ENCODE measurements at regions not wholly inside any gene's neighbourhood (a gene's known extent, or its start where the extent isn't known, plus 50 kb on each side); places are given as distances from the start of the nearest gene placed in this dataset.
A peak's percentile ranks its signal among the peaks of the same experiment; 100 is the strongest.
"Not testable (repeated sequence)": the region's sequence is repeated elsewhere in the genome, so short reads cannot be mapped to it uniquely, and the experiment has no call there.

GRCh38 chr1:70779571-70779970 lies 268.0 kb downstream of the PTGER3 start:
- no peak for DNase-seq (ENCODE audit: low read depth in 6 of 9, low spot score in 9 of 9)
- H3K4me1 ChIP-seq (ENCODE audit: control insufficient read depth in 2 of 2, insufficient read depth in 2 of 2, low read length in 2 of 2), result no peaks in the 10 kb centered on the region
- H3K4me3 ChIP-seq (ENCODE audit: low read length in 2 of 2), result no peak overlapping the region
- no peaks in the 10 kb centered on the region for H3K36me3 ChIP-seq (ENCODE audit: control insufficient read depth in 2 of 2, insufficient read depth in 2 of 2, low read length in 1 of 2)
- H3K9me3 ChIP-seq (ENCODE audit: control insufficient read depth in 2 of 2, insufficient read depth in 1 of 2, low read length in 1 of 2), result no peaks in the 10 kb centered on the region
- no peak overlapping the region for H3K27ac ChIP-seq (ENCODE audit: low read depth in 1 of 2, low read length in 1 of 2)
- 85% methylated on average over 3 of the region's 3 CpGs for WGBS
- no peaks in the 10 kb centered on the region for H3K27me3 ChIP-seq (ENCODE audit: control insufficient read depth in 2 of 2, insufficient read depth in 1 of 2, low read length in 1 of 2)

- WGBS, result 90% methylated on average over 1 of the region's 1 CpG
- Histone ChIP-seq H3K27me3 (ENCODE audit: control insufficient read depth in 2 of 2, insufficient read depth in 1 of 2, low read length in 1 of 2) (no peaks in the 10 kb centered on the region), H3K27ac (ENCODE audit: low read depth in 1 of 2, low read length in 1 of 2) (no peak overlapping the region), H3K4me3 (ENCODE audit: low read length in 2 of 2) (no peak overlapping the region), H3K36me3 (ENCODE audit: control insufficient read depth in 2 of 2, insufficient read depth in 2 of 2, low read length in 1 of 2) (no peaks in the 10 kb centered on the region), H3K9me3 (ENCODE audit: control insufficient read depth in 2 of 2, insufficient read depth in 1 of 2, low read length in 1 of 2) (no peaks in the 10 kb centered on the region), H3K4me1 (ENCODE audit: control insufficient read depth in 2 of 2, insufficient read depth in 2 of 2, low read length in 2 of 2) (no peaks in the 10 kb centered on the region)
- DNase-seq (ENCODE audit: low read depth in 6 of 9, low spot score in 9 of 9), result no peak
These were observed 262.3 kb downstream of the PTGER3 start for GRCh38 chr1:70785287-70785686.

GRCh38 chr1:70790232-70790923 lies 257.2 kb downstream of the PTGER3 start:
- H3K4me1 ChIP-seq (ENCODE audit: control insufficient read depth in 2 of 2, insufficient read depth in 2 of 2, low read length in 2 of 2), result no peaks in the 10 kb centered on the region
- 83% methylated on average over 5 of the region's 5 CpGs for WGBS
- peak in 6 of 9 donors; percentile 6 to 63 (median 22) for DNase-seq (ENCODE audit: low read depth in 6 of 9, low spot score in 9 of 9)

DNA sequence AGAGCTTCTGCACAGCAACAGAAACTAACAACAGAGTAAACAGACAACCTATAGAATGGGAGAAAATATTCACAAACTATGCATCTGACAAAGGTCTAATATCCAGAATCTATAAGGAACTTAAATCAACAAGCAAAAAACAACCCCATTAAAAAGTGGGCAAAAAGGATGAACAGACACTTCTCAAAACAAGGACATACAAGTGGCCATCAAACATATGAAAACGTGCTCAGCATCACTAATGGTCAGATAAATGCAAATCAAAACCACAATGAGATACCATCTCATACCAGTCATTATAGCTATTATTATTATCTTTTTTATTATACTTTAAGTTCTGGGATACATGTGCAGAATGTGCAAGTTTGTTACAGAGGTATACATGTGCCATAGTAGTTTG lies 252.6 kb downstream of the PTGER3 start:
- DNase-seq (ENCODE audit: low read depth in 6 of 9, low spot score in 9 of 9); H3K27ac ChIP-seq (ENCODE audit: low read depth in 1 of 2, low read length in 1 of 2); H3K36me3 ChIP-seq (ENCODE audit: control insufficient read depth in 2 of 2, insufficient read depth in 2 of 2, low read length in 1 of 2); H3K27me3 ChIP-seq (ENCODE audit: control insufficient read depth in 2 of 2, insufficient read depth in 1 of 2, low read length in 1 of 2); H3K4me3 ChIP-seq (ENCODE audit: low read length in 2 of 2); H3K4me1 ChIP-seq (ENCODE audit: control insufficient read depth in 2 of 2, insufficient read depth in 2 of 2, low read length in 2 of 2); H3K9me3 ChIP-seq (ENCODE audit: control insufficient read depth in 2 of 2, insufficient read depth in 1 of 2, low read length in 1 of 2): not testable (repeated sequence)
- WGBS, result 91% methylated on average over 1 of the region's 1 CpG

More at GRCh38 chr1:70790232-70790923, 257.2 kb downstream of the PTGER3 start:
- Histone ChIP-seq H3K9me3 (ENCODE audit: control insufficient read depth in 2 of 2, insufficient read depth in 1 of 2, low read length in 1 of 2) (no peaks in the 10 kb centered on the region), H3K27ac (ENCODE audit: low read depth in 1 of 2, low read length in 1 of 2) (no peak overlapping the region), H3K36me3 (ENCODE audit: control insufficient read depth in 2 of 2, insufficient read depth in 2 of 2, low read length in 1 of 2) (no peaks in the 10 kb centered on the region), H3K4me3 (ENCODE audit: low read length in 2 of 2) (no peak overlapping the region), H3K27me3 (ENCODE audit: control insufficient read depth in 2 of 2, insufficient read depth in 1 of 2, low read length in 1 of 2) (no peaks in the 10 kb centered on the region)

DNA sequence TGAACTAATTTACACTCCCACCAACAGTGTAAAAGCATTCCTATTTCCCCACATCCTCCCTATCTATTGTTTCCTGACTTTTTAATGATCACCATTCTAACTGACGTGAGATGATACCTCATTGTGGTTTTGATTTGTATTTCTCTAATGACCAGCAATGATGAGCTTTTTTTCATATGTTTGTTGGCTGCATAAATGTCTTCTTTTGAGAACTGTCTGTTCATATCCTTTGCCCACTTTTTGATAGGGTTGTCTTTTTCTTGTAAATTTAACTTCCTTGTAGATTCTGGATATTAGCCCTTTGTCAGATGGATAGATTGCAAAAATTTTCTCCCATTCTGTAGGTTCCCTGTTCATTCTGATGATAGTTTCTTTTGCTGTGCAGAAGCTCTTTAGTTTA lies 251.3 kb downstream of the PTGER3 start:
- H3K4me3 ChIP-seq (ENCODE audit: low read length in 2 of 2); H3K27ac ChIP-seq (ENCODE audit: low read depth in 1 of 2, low read length in 1 of 2); H3K4me1 ChIP-seq (ENCODE audit: control insufficient read depth in 2 of 2, insufficient read depth in 2 of 2, low read length in 2 of 2); DNase-seq (ENCODE audit: low read depth in 6 of 9, low spot score in 9 of 9); H3K9me3 ChIP-seq (ENCODE audit: control insufficient read depth in 2 of 2, insufficient read depth in 1 of 2, low read length in 1 of 2); H3K36me3 ChIP-seq (ENCODE audit: control insufficient read depth in 2 of 2, insufficient read depth in 2 of 2, low read length in 1 of 2); H3K27me3 ChIP-seq (ENCODE audit: control insufficient read depth in 2 of 2, insufficient read depth in 1 of 2, low read length in 1 of 2): not testable (repeated sequence)
- WGBS, result 89% methylated on average over 1 of the region's 1 CpG

DNA sequence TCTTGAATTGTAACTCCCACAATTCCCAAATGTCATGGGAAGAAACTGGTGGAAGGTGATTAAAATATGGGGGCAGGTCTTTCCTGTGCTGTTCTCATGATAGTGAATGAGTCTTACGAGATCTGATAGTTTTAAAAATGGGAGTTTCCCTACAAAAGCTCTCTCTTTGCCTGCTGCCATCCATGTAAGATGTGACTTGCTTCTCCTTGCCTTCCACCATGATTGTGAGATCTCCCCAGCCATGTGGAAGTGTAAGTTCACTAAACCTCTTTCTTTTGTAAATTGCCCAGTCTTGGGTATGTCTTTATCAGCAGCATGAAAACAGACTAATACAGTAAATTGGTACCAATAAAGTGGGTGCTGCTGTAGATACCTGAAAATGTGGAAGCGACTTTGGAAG lies 245.0 kb downstream of the PTGER3 start:
- not testable (repeated sequence) for H3K27me3 ChIP-seq (ENCODE audit: control insufficient read depth in 2 of 2, insufficient read depth in 1 of 2, low read length in 1 of 2); H3K4me1 ChIP-seq (ENCODE audit: control insufficient read depth in 2 of 2, insufficient read depth in 2 of 2, low read length in 2 of 2); H3K27ac ChIP-seq (ENCODE audit: low read depth in 1 of 2, low read length in 1 of 2); H3K4me3 ChIP-seq (ENCODE audit: low read length in 2 of 2); H3K9me3 ChIP-seq (ENCODE audit: control insufficient read depth in 2 of 2, insufficient read depth in 1 of 2, low read length in 1 of 2); H3K36me3 ChIP-seq (ENCODE audit: control insufficient read depth in 2 of 2, insufficient read depth in 2 of 2, low read length in 1 of 2); DNase-seq (ENCODE audit: low read depth in 6 of 9, low spot score in 9 of 9)
- WGBS, result 98% methylated on average over 2 of the region's 2 CpGs

DNA sequence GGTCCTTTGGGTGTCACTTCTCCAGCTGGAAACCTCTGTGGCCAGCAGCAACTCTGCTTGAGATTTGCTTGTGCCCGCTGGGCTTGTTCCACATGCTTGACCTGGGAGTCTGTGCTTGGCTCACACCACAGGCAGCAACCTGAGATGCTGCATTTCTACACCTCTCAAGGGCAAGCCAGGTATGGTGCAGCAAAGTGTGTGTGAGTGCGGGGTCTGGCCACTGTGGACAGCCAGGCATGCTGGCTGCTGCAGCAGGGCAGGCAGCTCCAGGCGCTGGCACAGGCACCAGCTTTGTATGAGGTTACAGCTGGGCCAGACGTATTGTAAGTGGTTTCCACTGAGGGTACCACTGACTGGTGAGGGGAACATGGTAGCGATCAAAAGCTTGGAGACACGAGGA lies 242.0 kb downstream of the PTGER3 start:
- Histone ChIP-seq H3K27ac (ENCODE audit: low read depth in 1 of 2, low read length in 1 of 2) (no peak overlapping the region), H3K4me3 (ENCODE audit: low read length in 2 of 2) (no peak overlapping the region), H3K9me3 (ENCODE audit: control insufficient read depth in 2 of 2, insufficient read depth in 1 of 2, low read length in 1 of 2) (no peaks in the 10 kb centered on the region), H3K36me3 (ENCODE audit: control insufficient read depth in 2 of 2, insufficient read depth in 2 of 2, low read length in 1 of 2) (no peaks in the 10 kb centered on the region), H3K4me1 (ENCODE audit: control insufficient read depth in 2 of 2, insufficient read depth in 2 of 2, low read length in 2 of 2) (no peaks in the 10 kb centered on the region), H3K27me3 (ENCODE audit: control insufficient read depth in 2 of 2, insufficient read depth in 1 of 2, low read length in 1 of 2) (no peaks in the 10 kb centered on the region)
- no peak for DNase-seq (ENCODE audit: low read depth in 6 of 9, low spot score in 9 of 9)
- 95% methylated on average over 6 of the region's 6 CpGs for WGBS

GRCh38 chr1:70807088-70807664 lies 240.4 kb downstream of the PTGER3 start:
- DNase-seq (ENCODE audit: low read depth in 6 of 9, low spot score in 9 of 9), result no peak
- H3K4me3 ChIP-seq (ENCODE audit: low read length in 2 of 2), result no peak overlapping the region
- H3K36me3 ChIP-seq (ENCODE audit: control insufficient read depth in 2 of 2, insufficient read depth in 2 of 2, low read length in 1 of 2), result no peaks in the 10 kb centered on the region
- H3K4me1 ChIP-seq (ENCODE audit: control insufficient read depth in 2 of 2, insufficient read depth in 2 of 2, low read length in 2 of 2), result no peaks in the 10 kb centered on the region
- H3K27ac ChIP-seq (ENCODE audit: low read depth in 1 of 2, low read length in 1 of 2), result no peak overlapping the region
- no peaks in the 10 kb centered on the region for H3K9me3 ChIP-seq (ENCODE audit: control insufficient read depth in 2 of 2, insufficient read depth in 1 of 2, low read length in 1 of 2)
- H3K27me3 ChIP-seq (ENCODE audit: control insufficient read depth in 2 of 2, insufficient read depth in 1 of 2, low read length in 1 of 2), result no peaks in the 10 kb centered on the region
- 75% methylated on average over 3 of the region's 3 CpGs for WGBS

DNA sequence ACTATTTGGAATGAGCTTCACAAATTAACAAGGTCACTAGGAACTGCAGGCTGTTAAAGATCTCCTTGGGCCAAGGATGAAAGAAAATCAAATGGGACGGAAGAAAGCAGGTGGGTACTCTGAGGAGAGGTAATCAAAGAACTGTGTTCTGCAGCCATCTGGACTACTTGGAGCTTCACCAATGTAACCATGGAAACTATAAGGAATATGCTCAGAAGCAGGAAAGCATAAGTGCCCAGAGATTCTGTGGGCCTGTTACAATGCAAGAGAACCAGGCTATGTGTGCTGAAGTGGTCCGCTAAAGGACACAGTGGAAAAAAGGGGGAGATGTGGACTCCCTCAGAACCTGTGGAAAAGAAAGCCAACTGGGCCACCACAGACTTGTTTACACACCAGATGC lies 238.5 kb downstream of the PTGER3 start:
- Histone ChIP-seq H3K27ac (ENCODE audit: low read depth in 1 of 2, low read length in 1 of 2) (no peak overlapping the region), H3K9me3 (ENCODE audit: control insufficient read depth in 2 of 2, insufficient read depth in 1 of 2, low read length in 1 of 2) (no peaks in the 10 kb centered on the region), H3K4me1 (ENCODE audit: control insufficient read depth in 2 of 2, insufficient read depth in 2 of 2, low read length in 2 of 2) (no peaks in the 10 kb centered on the region), H3K36me3 (ENCODE audit: control insufficient read depth in 2 of 2, insufficient read depth in 2 of 2, low read length in 1 of 2) (no peaks in the 10 kb centered on the region), H3K4me3 (ENCODE audit: low read length in 2 of 2) (no peak overlapping the region), H3K27me3 (ENCODE audit: control insufficient read depth in 2 of 2, insufficient read depth in 1 of 2, low read length in 1 of 2) (no peaks in the 10 kb centered on the region)
- DNase-seq (ENCODE audit: low read depth in 6 of 9, low spot score in 9 of 9), result no peak
- WGBS, result 97% methylated on average over 2 of the region's 2 CpGs

Measured in thymus (tissue), 11 donors.